SK-N-SH treated with all-trans-retinoic acid at 6 μM for 48 hours (cell line): ENCODE measurements at regions not wholly inside any gene's neighbourhood (a gene's known extent, or its start where the extent isn't known, plus 50 kb on each side); places are given as distances from the start of the nearest gene placed in this dataset.

Experiments
- ATAC-seq: fragments of 200-7000 bp; cut with Tn5 transposase; 3 replicates; pipeline ENCODE4 v1.9.1; 2020; ENCODE audit warnings: mild to moderate bottlenecking, moderate library complexity
- ARNTL ChIP-seq: fragments of 450-650 bp; formaldehyde crosslinking; IDR thresholded peaks from 2 replicates; pipeline ENCODE4 v1.5.0; 2020; ENCODE audit warnings: low read depth, mild to moderate bottlenecking, moderate library complexity, borderline replicate concordance
- BACH2 ChIP-seq: fragments of 250-450 bp; sonication (Bioruptor Pico); IDR thresholded peaks from 2 replicates; pipeline ENCODE4 v1.9.0; 2021; ENCODE audit warnings: mild to moderate bottlenecking, borderline replicate concordance
- ESRRG ChIP-seq: fragments of 250-450 bp; sonication (Bioruptor Pico); IDR thresholded peaks from 2 replicates; pipeline ENCODE4 v1.6.1; 2021; ENCODE audit warnings: mild to moderate bottlenecking
- OSR1 ChIP-seq: fragments of 250-450 bp; sonication (Bioruptor Pico); IDR thresholded peaks from 2 replicates; pipeline ENCODE4 v1.8.0; 2022; ENCODE audit warnings: moderate library complexity, mild to moderate bottlenecking, inconsistent platforms
- RARB ChIP-seq: fragments of 250-450 bp; sonication (Bioruptor Pico); IDR thresholded peaks from 2 replicates; pipeline ENCODE4 v1.8.0; 2021; ENCODE audit warnings: mild to moderate bottlenecking, moderate library complexity
- SNAI2 ChIP-seq: fragments of 250-450 bp; sonication (Bioruptor Pico); IDR thresholded peaks from 2 replicates; pipeline ENCODE4 v1.5.0; 2020; ENCODE audit warnings: mild to moderate bottlenecking, moderate library complexity
- TCF4 ChIP-seq: fragments of 250-450 bp; sonication (Bioruptor Pico); IDR thresholded peaks from 2 replicates; pipeline ENCODE4 v1.8.0; 2021; ENCODE audit warnings: mild to moderate bottlenecking, moderate library complexity, borderline replicate concordance
- TOX ChIP-seq: fragments of 250-450 bp; sonication (Bioruptor Pico); IDR thresholded peaks from 2 replicates; pipeline ENCODE4 v1.8.0; 2021; ENCODE audit warnings: mild to moderate bottlenecking, moderate library complexity, borderline replicate concordance
- ZC3H10 ChIP-seq: fragments of 250-450 bp; sonication (Bioruptor Pico); IDR thresholded peaks from 2 replicates; pipeline ENCODE4 v1.5.1; 2021; ENCODE audit warnings: mild to moderate bottlenecking, moderate library complexity
- ZFP3 ChIP-seq: fragments of 250-450 bp; sonication (Bioruptor Pico); IDR thresholded peaks from 2 replicates; pipeline ENCODE4 v1.5.0; 2020; ENCODE audit warnings: mild to moderate bottlenecking, moderate library complexity
- ZFP30 ChIP-seq: fragments of 450-650 bp; formaldehyde crosslinking; IDR thresholded peaks from 2 replicates; pipeline ENCODE4 v1.5.0; 2022; ENCODE audit warnings: mild to moderate bottlenecking, moderate library complexity
- ZNF565 ChIP-seq: fragments of 450-650 bp; formaldehyde crosslinking; conservative IDR thresholded peaks from 2 replicates; pipeline ENCODE4 v1.5.0; 2020; ENCODE audit warnings: low read depth, mild to moderate bottlenecking, moderate library complexity
- TF ChIP-seq, protein P1 (sequence below): fragments of 250-450 bp; sonication (Bioruptor Pico); IDR thresholded peaks from 2 replicates; pipeline ENCODE4 v1.5.1; 2021; ENCODE audit warnings: mild to moderate bottlenecking, moderate library complexity
- TF ChIP-seq, protein P2 (sequence below): fragments of 250-450 bp; sonication (Bioruptor Pico); IDR thresholded peaks from 2 replicates; pipeline ENCODE4 v1.8.0; 2021; ENCODE audit warnings: low read depth, mild to moderate bottlenecking, moderate library complexity, borderline replicate concordance
- TF ChIP-seq, protein P3 (sequence below): fragments of 250-450 bp; sonication (Bioruptor Pico); IDR thresholded peaks from 2 replicates; pipeline ENCODE4 v1.5.1; 2020; ENCODE audit warnings: low read depth, mild to moderate bottlenecking, moderate library complexity
- TF ChIP-seq, protein P4 (sequence below): fragments of 250-450 bp; sonication (Bioruptor Pico); IDR thresholded peaks from 2 replicates; pipeline ENCODE4 v1.8.0; 2020; ENCODE audit warnings: mild to moderate bottlenecking, moderate library complexity, borderline replicate concordance
- TF ChIP-seq, protein P5 (sequence below): fragments of 250-450 bp; sonication (Bioruptor Pico); IDR thresholded peaks from 2 replicates; pipeline ENCODE4 v1.5.0; 2020; ENCODE audit warnings: mild to moderate bottlenecking, moderate library complexity

GRCh38 chr3:111012388-111013248 is 59.0 kb upstream of the NECTIN3 start:
- ATAC-seq: peak; percentile 76
- TF ChIP-seq OSR1 (CRISPR knock-in tag): no peak
- no peak for TF ChIP-seq RARB (CRISPR knock-in tag)
- no peak for TF ChIP-seq ZFP30
- no peak for TF ChIP-seq BACH2 (CRISPR knock-in tag)
- no peak for TF ChIP-seq ARNTL
- no peak for TF ChIP-seq ZC3H10
- TF ChIP-seq ZFP3: no peak
- TF ChIP-seq SNAI2 (CRISPR knock-in tag): no peak
- TF ChIP-seq ESRRG (CRISPR knock-in tag): no peak
- TF ChIP-seq ZNF565 (CRISPR knock-in tag): no peak
- no peak for TF ChIP-seq TOX (CRISPR knock-in tag)
- TF ChIP-seq, protein P1, sequence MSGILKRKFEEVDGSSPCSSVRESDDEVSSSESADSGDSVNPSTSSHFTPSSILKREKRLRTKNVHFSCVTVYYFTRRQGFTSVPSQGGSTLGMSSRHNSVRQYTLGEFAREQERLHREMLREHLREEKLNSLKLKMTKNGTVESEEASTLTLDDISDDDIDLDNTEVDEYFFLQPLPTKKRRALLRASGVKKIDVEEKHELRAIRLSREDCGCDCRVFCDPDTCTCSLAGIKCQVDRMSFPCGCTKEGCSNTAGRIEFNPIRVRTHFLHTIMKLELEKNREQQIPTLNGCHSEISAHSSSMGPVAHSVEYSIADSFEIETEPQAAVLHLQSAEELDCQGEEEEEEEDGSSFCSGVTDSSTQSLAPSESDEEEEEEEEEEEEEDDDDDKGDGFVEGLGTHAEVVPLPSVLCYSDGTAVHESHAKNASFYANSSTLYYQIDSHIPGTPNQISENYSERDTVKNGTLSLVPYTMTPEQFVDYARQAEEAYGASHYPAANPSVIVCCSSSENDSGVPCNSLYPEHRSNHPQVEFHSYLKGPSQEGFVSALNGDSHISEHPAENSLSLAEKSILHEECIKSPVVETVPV (CRISPR knock-in tag): no peak
- TF ChIP-seq TCF4 (CRISPR knock-in tag): no peak
- TF ChIP-seq, protein P2, sequence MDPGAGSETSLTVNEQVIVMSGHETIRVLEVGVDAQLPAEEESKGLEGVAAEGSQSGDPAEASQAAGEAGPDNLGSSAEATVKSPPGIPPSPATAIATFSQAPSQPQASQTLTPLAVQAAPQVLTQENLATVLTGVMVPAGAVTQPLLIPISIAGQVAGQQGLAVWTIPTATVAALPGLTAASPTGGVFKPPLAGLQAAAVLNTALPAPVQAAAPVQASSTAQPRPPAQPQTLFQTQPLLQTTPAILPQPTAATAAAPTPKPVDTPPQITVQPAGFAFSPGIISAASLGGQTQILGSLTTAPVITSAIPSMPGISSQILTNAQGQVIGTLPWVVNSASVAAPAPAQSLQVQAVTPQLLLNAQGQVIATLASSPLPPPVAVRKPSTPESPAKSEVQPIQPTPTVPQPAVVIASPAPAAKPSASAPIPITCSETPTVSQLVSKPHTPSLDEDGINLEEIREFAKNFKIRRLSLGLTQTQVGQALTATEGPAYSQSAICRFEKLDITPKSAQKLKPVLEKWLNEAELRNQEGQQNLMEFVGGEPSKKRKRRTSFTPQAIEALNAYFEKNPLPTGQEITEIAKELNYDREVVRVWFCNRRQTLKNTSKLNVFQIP (CRISPR knock-in tag): no peak
- TF ChIP-seq, protein P3, sequence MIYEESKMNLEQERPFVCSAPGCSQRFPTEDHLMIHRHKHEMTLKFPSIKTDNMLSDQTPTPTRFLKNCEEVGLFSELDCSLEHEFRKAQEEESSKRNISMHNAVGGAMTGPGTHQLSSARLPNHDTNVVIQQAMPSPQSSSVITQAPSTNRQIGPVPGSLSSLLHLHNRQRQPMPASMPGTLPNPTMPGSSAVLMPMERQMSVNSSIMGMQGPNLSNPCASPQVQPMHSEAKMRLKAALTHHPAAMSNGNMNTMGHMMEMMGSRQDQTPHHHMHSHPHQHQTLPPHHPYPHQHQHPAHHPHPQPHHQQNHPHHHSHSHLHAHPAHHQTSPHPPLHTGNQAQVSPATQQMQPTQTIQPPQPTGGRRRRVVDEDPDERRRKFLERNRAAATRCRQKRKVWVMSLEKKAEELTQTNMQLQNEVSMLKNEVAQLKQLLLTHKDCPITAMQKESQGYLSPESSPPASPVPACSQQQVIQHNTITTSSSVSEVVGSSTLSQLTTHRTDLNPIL: no peak
- TF ChIP-seq, protein P4, sequence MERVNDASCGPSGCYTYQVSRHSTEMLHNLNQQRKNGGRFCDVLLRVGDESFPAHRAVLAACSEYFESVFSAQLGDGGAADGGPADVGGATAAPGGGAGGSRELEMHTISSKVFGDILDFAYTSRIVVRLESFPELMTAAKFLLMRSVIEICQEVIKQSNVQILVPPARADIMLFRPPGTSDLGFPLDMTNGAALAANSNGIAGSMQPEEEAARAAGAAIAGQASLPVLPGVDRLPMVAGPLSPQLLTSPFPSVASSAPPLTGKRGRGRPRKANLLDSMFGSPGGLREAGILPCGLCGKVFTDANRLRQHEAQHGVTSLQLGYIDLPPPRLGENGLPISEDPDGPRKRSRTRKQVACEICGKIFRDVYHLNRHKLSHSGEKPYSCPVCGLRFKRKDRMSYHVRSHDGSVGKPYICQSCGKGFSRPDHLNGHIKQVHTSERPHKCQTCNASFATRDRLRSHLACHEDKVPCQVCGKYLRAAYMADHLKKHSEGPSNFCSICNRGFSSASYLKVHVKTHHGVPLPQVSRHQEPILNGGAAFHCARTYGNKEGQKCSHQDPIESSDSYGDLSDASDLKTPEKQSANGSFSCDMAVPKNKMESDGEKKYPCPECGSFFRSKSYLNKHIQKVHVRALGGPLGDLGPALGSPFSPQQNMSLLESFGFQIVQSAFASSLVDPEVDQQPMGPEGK (CRISPR knock-in tag): no peak
- TF ChIP-seq, protein P5, sequence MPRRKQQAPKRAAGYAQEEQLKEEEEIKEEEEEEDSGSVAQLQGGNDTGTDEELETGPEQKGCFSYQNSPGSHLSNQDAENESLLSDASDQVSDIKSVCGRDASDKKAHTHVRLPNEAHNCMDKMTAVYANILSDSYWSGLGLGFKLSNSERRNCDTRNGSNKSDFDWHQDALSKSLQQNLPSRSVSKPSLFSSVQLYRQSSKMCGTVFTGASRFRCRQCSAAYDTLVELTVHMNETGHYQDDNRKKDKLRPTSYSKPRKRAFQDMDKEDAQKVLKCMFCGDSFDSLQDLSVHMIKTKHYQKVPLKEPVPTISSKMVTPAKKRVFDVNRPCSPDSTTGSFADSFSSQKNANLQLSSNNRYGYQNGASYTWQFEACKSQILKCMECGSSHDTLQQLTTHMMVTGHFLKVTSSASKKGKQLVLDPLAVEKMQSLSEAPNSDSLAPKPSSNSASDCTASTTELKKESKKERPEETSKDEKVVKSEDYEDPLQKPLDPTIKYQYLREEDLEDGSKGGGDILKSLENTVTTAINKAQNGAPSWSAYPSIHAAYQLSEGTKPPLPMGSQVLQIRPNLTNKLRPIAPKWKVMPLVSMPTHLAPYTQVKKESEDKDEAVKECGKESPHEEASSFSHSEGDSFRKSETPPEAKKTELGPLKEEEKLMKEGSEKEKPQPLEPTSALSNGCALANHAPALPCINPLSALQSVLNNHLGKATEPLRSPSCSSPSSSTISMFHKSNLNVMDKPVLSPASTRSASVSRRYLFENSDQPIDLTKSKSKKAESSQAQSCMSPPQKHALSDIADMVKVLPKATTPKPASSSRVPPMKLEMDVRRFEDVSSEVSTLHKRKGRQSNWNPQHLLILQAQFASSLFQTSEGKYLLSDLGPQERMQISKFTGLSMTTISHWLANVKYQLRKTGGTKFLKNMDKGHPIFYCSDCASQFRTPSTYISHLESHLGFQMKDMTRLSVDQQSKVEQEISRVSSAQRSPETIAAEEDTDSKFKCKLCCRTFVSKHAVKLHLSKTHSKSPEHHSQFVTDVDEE (CRISPR knock-in tag): no peak
